Activated naive CD8-positive, alpha-beta T cell treated with anti-CD3 and anti-CD28 coated beads for 36 hours (primary cell): ENCODE measurements at regions not wholly inside any gene's neighbourhood (a gene's known extent, or its start where the extent isn't known, plus 50 kb on each side); places are given as distances from the start of the nearest gene placed in this dataset.

Source experiments
- DNase-seq: peaks from one replicate; pipeline ENCODE4 v3.0.0; 2021
- H3K27ac Mint-ChIP-seq: one replicate; pipeline ENCODE4 v1.8.0; 2022; ENCODE audit warnings: mild to moderate bottlenecking, moderate library complexity, mixed read lengths
- H3K27me3 Mint-ChIP-seq: one replicate; pipeline ENCODE4 v1.8.0; 2022; ENCODE audit warnings: mild to moderate bottlenecking, mixed read lengths
- H3K36me3 Mint-ChIP-seq: one replicate; pipeline ENCODE4 v1.8.0; 2021; ENCODE audit warnings: mild to moderate bottlenecking, mixed read lengths
- H3K4me1 Mint-ChIP-seq: one replicate; pipeline ENCODE4 v1.8.0; 2021; ENCODE audit warnings: mixed read lengths
- H3K4me3 Mint-ChIP-seq: one replicate; pipeline ENCODE4 v1.8.0; 2022; ENCODE audit warnings: mild to moderate bottlenecking, moderate library complexity, mixed read lengths
- H3K9me3 Mint-ChIP-seq: one replicate; pipeline ENCODE4 v1.8.0; 2022; ENCODE audit warnings: mixed read lengths

GRCh38 chr1:106755682-106756406, 300.6 kb upstream of the PRMT6 start:
- Mint-ChIP-seq H3K4me3 (no peak overlapping the region), H3K36me3 (no peaks in the 10 kb centered on the region), H3K4me1 (no peaks in the 10 kb centered on the region), H3K27ac (no peak overlapping the region), H3K27me3 (no peaks in the 10 kb centered on the region), H3K9me3 (no peaks in the 10 kb centered on the region)
- DNase-seq: no peak

GRCh38 chr1:106756752-106757151, 299.7 kb upstream of the PRMT6 start:
- Mint-ChIP-seq H3K36me3 (no peaks in the 10 kb centered on the region), H3K27me3 (no peaks in the 10 kb centered on the region), H3K4me1 (no peaks in the 10 kb centered on the region), H3K27ac (no peak overlapping the region), H3K4me3 (no peak overlapping the region), H3K9me3 (no peaks in the 10 kb centered on the region)
- no peak for DNase-seq

- H3K9me3 Mint-ChIP-seq: peaks cover 3% of the 10 kb centered on the region
- no peaks in the 10 kb centered on the region for H3K27me3 Mint-ChIP-seq
- no peaks in the 10 kb centered on the region for H3K36me3 Mint-ChIP-seq
- no peak overlapping the region for H3K27ac Mint-ChIP-seq
- no peaks in the 10 kb centered on the region for H3K4me1 Mint-ChIP-seq
- H3K4me3 Mint-ChIP-seq: no peak overlapping the region
- DNase-seq: no peak
These were observed 288.4 kb upstream of the PRMT6 start for GRCh38 chr1:106768077-106768476.

GRCh38 chr1:106768501-106768900, 288.0 kb upstream of the PRMT6 start:
- Mint-ChIP-seq H3K36me3 (no peaks in the 10 kb centered on the region), H3K4me3 (no peak overlapping the region), H3K27ac (no peak overlapping the region), H3K9me3 (peaks cover 5% of the 10 kb centered on the region), H3K4me1 (no peaks in the 10 kb centered on the region), H3K27me3 (no peaks in the 10 kb centered on the region)
- DNase-seq: no peak

GRCh38 chr1:106773206-106773605, 283.3 kb upstream of the PRMT6 start:
- Mint-ChIP-seq H3K27me3 (no peaks in the 10 kb centered on the region), H3K4me1 (no peaks in the 10 kb centered on the region), H3K27ac (no peak overlapping the region), H3K9me3 (peaks cover 22% of the 10 kb centered on the region), H3K4me3 (no peak overlapping the region), H3K36me3 (no peaks in the 10 kb centered on the region)
- DNase-seq: no peak

GRCh38 chr1:106780066-106780465, 276.4 kb upstream of the PRMT6 start:
- no peaks in the 10 kb centered on the region for H3K4me1 Mint-ChIP-seq
- H3K9me3 Mint-ChIP-seq: peaks cover 7% of the 10 kb centered on the region
- H3K27ac Mint-ChIP-seq: no peak overlapping the region
- DNase-seq: no peak
- no peak overlapping the region for H3K4me3 Mint-ChIP-seq
- no peaks in the 10 kb centered on the region for H3K36me3 Mint-ChIP-seq
- no peaks in the 10 kb centered on the region for H3K27me3 Mint-ChIP-seq

GRCh38 chr1:106780806-106781569, 275.5 kb upstream of the PRMT6 start:
- H3K4me3 Mint-ChIP-seq: no peak overlapping the region
- no peaks in the 10 kb centered on the region for H3K4me1 Mint-ChIP-seq
- H3K36me3 Mint-ChIP-seq: no peaks in the 10 kb centered on the region
- H3K27ac Mint-ChIP-seq: no peak overlapping the region
- DNase-seq: no peak
- peaks cover 6% of the 10 kb centered on the region for H3K9me3 Mint-ChIP-seq
- H3K27me3 Mint-ChIP-seq: no peaks in the 10 kb centered on the region

- no peaks in the 10 kb centered on the region for H3K4me1 Mint-ChIP-seq
- peaks cover 2% of the 10 kb centered on the region for H3K9me3 Mint-ChIP-seq
- no peaks in the 10 kb centered on the region for H3K27me3 Mint-ChIP-seq
- H3K4me3 Mint-ChIP-seq: no peak overlapping the region
- DNase-seq: no peak
- no peaks in the 10 kb centered on the region for H3K36me3 Mint-ChIP-seq
- H3K27ac Mint-ChIP-seq: no peak overlapping the region
These were observed 271.3 kb upstream of the PRMT6 start for GRCh38 chr1:106785176-106785575.

- Mint-ChIP-seq H3K4me1 (no peaks in the 10 kb centered on the region), H3K9me3 (peaks cover 2% of the 10 kb centered on the region), H3K36me3 (no peaks in the 10 kb centered on the region), H3K27me3 (no peaks in the 10 kb centered on the region), H3K4me3 (no peak overlapping the region), H3K27ac (no peak overlapping the region)
- DNase-seq: no peak
These were observed 269.0 kb upstream of the PRMT6 start for GRCh38 chr1:106787520-106787919.

GRCh38 chr1:106789686-106790085, 266.8 kb upstream of the PRMT6 start:
- H3K27me3 Mint-ChIP-seq: no peaks in the 10 kb centered on the region
- no peak overlapping the region for H3K27ac Mint-ChIP-seq
- H3K4me1 Mint-ChIP-seq: no peaks in the 10 kb centered on the region
- no peaks in the 10 kb centered on the region for H3K36me3 Mint-ChIP-seq
- H3K9me3 Mint-ChIP-seq: peaks cover 2% of the 10 kb centered on the region
- no peak overlapping the region for H3K4me3 Mint-ChIP-seq
- no peak for DNase-seq

GRCh38 chr1:106791041-106791440, 265.4 kb upstream of the PRMT6 start:
- no peaks in the 10 kb centered on the region for H3K27me3 Mint-ChIP-seq
- peaks cover 2% of the 10 kb centered on the region for H3K9me3 Mint-ChIP-seq
- no peak for DNase-seq
- no peaks in the 10 kb centered on the region for H3K36me3 Mint-ChIP-seq
- no peaks in the 10 kb centered on the region for H3K4me1 Mint-ChIP-seq
- H3K4me3 Mint-ChIP-seq: no peak overlapping the region
- H3K27ac Mint-ChIP-seq: no peak overlapping the region

GRCh38 chr1:106793651-106794050, 262.8 kb upstream of the PRMT6 start:
- no peak for DNase-seq
- H3K4me1 Mint-ChIP-seq: no peaks in the 10 kb centered on the region
- peaks cover 2% of the 10 kb centered on the region for H3K9me3 Mint-ChIP-seq
- no peaks in the 10 kb centered on the region for H3K27me3 Mint-ChIP-seq
- no peak overlapping the region for H3K27ac Mint-ChIP-seq
- no peak overlapping the region for H3K4me3 Mint-ChIP-seq
- no peaks in the 10 kb centered on the region for H3K36me3 Mint-ChIP-seq

- Mint-ChIP-seq H3K27ac (no peak overlapping the region), H3K4me3 (no peak overlapping the region)
These were observed 257.5 kb upstream of the PRMT6 start for GRCh38 chr1:106798991-106799390.

GRCh38 chr1:106802181-106802580, 254.3 kb upstream of the PRMT6 start:
- H3K4me1 Mint-ChIP-seq: no peaks in the 10 kb centered on the region
- H3K9me3 Mint-ChIP-seq: peaks cover 2% of the 10 kb centered on the region
- H3K36me3 Mint-ChIP-seq: no peaks in the 10 kb centered on the region
- DNase-seq: no peak
- H3K4me3 Mint-ChIP-seq: no peak overlapping the region
- no peak overlapping the region for H3K27ac Mint-ChIP-seq
- no peaks in the 10 kb centered on the region for H3K27me3 Mint-ChIP-seq

More at GRCh38 chr1:106798991-106799390, 257.5 kb upstream of the PRMT6 start:
- Mint-ChIP-seq H3K27me3 (no peaks in the 10 kb centered on the region), H3K36me3 (no peaks in the 10 kb centered on the region), H3K9me3 (peaks cover 2% of the 10 kb centered on the region), H3K4me1 (no peaks in the 10 kb centered on the region)
- DNase-seq: no peak

- Mint-ChIP-seq H3K4me1 (no peaks in the 10 kb centered on the region), H3K36me3 (no peaks in the 10 kb centered on the region), H3K27me3 (no peaks in the 10 kb centered on the region), H3K9me3 (peaks cover 8% of the 10 kb centered on the region), H3K4me3 (no peak overlapping the region), H3K27ac (no peak overlapping the region)
- no peak for DNase-seq
These were observed 242.1 kb upstream of the PRMT6 start for GRCh38 chr1:106814418-106814817.

GRCh38 chr1:106817575-106817974, 238.9 kb upstream of the PRMT6 start:
- Mint-ChIP-seq H3K9me3 (peaks cover 2% of the 10 kb centered on the region), H3K4me3 (no peak overlapping the region), H3K4me1 (no peaks in the 10 kb centered on the region), H3K36me3 (no peaks in the 10 kb centered on the region), H3K27me3 (no peaks in the 10 kb centered on the region), H3K27ac (no peak overlapping the region)
- DNase-seq: no peak
